ENCODE measurements at regions not wholly inside any gene's neighbourhood (a gene's known extent, or its start where the extent isn't known, plus 50 kb on each side); places are given as distances from the start of the nearest gene placed in this dataset.

DNA sequence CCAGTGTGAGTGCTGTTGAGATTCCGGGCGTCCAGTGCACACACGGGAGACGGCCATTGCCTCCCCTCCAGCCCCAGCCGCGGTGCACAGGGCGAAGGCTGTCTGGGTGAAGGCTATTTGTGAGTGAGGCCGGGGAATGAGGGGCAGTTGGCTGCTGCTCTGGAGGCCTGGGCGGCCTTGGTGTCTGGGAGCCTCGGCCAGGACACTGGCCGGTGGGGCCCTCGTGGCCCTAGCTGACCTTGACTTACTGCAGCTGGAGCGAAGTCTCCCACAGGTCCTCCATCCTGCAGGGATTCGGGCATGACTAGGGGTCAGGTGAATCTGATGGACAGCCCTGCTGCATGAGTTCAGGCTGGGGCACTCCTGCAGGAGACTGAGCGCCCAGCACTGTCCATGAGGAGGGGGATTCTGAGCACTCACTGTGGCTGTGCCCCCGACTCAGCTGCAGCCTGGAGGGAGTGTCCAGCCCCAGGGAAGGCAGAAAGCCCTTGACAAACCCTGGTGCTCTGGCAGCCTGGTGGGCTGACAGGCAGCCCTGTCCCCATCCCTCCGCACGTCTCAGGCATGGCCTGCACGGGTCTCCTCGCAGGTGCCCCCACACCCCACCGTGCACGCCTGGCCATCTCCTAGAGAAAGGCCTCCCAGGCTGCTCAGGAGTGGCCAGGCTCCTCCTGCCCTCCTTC, 52.7 kb upstream of the FAM20C start:
- no peak for DNase-seq

- DNase-seq = no peak
These were observed 51.4 kb upstream of the FAM20C start for GRCh38 chr7:140996-141395.

DNA sequence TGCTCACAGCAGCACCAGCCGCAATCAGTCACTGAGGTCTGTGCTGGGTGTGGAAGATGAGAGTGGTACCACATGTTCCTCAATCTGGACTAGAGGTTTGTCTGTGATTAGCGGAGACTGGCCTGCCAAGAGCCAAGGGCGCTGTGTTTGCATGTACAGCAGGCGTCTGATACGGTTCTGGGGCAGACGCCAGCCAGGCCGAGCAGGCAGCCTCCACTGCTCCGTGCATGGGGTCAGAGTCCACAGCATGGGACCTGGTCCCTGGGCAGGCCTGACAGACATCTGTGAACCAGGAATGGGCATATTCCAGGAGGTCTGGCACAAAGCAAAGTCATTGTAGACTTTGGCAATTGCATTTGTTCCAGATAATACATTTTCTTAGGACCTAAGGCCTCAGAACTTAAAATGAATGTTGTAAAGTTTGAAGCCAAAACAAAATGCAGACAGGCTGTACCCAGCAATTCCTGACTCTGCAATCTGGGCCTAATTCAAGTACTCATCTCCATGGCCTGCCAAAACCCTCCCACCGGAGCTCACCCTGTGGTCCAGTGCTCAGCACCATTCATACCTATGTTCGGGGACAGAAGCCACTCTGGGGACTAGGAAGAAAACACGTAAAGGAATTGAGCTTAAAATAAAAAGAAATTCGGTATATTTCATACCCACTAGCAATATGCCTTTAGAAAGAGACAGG, 50.0 kb upstream of the FAM20C start:
- DNase-seq = peak; percentile 10

Data from CD4-positive, alpha-beta T cell treated with Interleukin-15 for 1 hour (primary cell).